IPS DF 6.9 (cell line): ENCODE measurements at regions not wholly inside any gene's neighbourhood (a gene's known extent, or its start where the extent isn't known, plus 50 kb on each side); places are given as distances from the start of the nearest gene placed in this dataset.
"Not testable (repeated sequence)": the region's sequence is repeated elsewhere in the genome, so short reads cannot be mapped to it uniquely, and the experiment has no call there.

ENCODE experiments used
- DNase-seq: peaks from one replicate; pipeline ENCODE4 v3.0.0-alpha.2; 2013; ENCODE audit warnings: low read depth, low spot score
- H3K27ac ChIP-seq: one replicate; pipeline ENCODE4 v1.5.1; 2013; ENCODE audit warnings: low read length, control low read depth
- H3K27me3 ChIP-seq: 2 replicates; pipeline ENCODE4 v1.6.1; 2013; ENCODE audit warnings: mild to moderate bottlenecking, low read length; ENCODE audit not compliant: control insufficient read depth, insufficient read depth
- H3K36me3 ChIP-seq: 2 replicates; pipeline ENCODE4 v1.6.1; 2013; ENCODE audit warnings: low read length; ENCODE audit not compliant: control insufficient read depth, insufficient read depth
- H3K4me1 ChIP-seq: 2 replicates; pipeline ENCODE4 v1.6.1; 2013; ENCODE audit warnings: low read length; ENCODE audit not compliant: control insufficient read depth, insufficient read depth
- H3K4me3 ChIP-seq: 2 replicates; pipeline ENCODE4 v1.5.1; 2013; ENCODE audit warnings: mild to moderate bottlenecking, low read length
- H3K9me3 ChIP-seq: 2 replicates; pipeline ENCODE4 v1.6.1; 2013; ENCODE audit warnings: low read length, inconsistent platforms; ENCODE audit not compliant: control insufficient read depth, insufficient read depth
- WGBS: extraction: QIAGEN DNeasy Blood & Tissue Kit; methylation state at CpG from one replicate; pipeline ENCODE4 v1.1.7; 2013; ENCODE audit warnings: mixed read lengths, missing lambda C conversion rate; ENCODE audit not compliant: insufficient read length, insufficient coverage; 5-methylcytosine and 5-hydroxymethylcytosine counted together

- H3K36me3 ChIP-seq, result no peaks in the 10 kb centered on the region
- no peak overlapping the region for H3K4me3 ChIP-seq
- no peaks in the 10 kb centered on the region for H3K9me3 ChIP-seq
- WGBS, result no CpG with 5 or more reads among the region's 2 CpGs
- no peaks in the 10 kb centered on the region for H3K4me1 ChIP-seq
- no peak for DNase-seq
- H3K27ac ChIP-seq, result no peak overlapping the region
- H3K27me3 ChIP-seq, result no peaks in the 10 kb centered on the region
Measured at GRCh38 chr18:1037776-1038175, 133.1 kb downstream of the ADCYAP1 start.

- WGBS, result no CpG with 5 or more reads among the region's 7 CpGs
- no peak for DNase-seq
Measured at GRCh38 chr18:1039421-1039820, 134.8 kb downstream of the ADCYAP1 start.

GRCh38 chr18:1043039-1043438, 138.4 kb downstream of the ADCYAP1 start:
- no CpG with 5 or more reads among the region's 2 CpGs for WGBS
- H3K36me3 ChIP-seq, H3K27ac ChIP-seq, DNase-seq, H3K27me3 ChIP-seq, H3K9me3 ChIP-seq, H3K4me1 ChIP-seq, H3K4me3 ChIP-seq: not testable (repeated sequence)

More at GRCh38 chr18:1039421-1039820, 134.8 kb downstream of the ADCYAP1 start:
- H3K4me3 ChIP-seq, result no peak overlapping the region
- H3K27me3 ChIP-seq, result no peaks in the 10 kb centered on the region
- no peaks in the 10 kb centered on the region for H3K9me3 ChIP-seq
- H3K27ac ChIP-seq, result no peak overlapping the region
- no peaks in the 10 kb centered on the region for H3K4me1 ChIP-seq
- no peaks in the 10 kb centered on the region for H3K36me3 ChIP-seq

GRCh38 chr18:1045658-1046057, 141.0 kb downstream of the ADCYAP1 start:
- H3K27me3 ChIP-seq, result no peaks in the 10 kb centered on the region

GRCh38 chr18:1047406-1047805, 142.7 kb downstream of the ADCYAP1 start:
- no CpG with 5 or more reads among the region's 5 CpGs for WGBS
- no peaks in the 10 kb centered on the region for H3K27me3 ChIP-seq
- no peaks in the 10 kb centered on the region for H3K36me3 ChIP-seq

More at GRCh38 chr18:1045658-1046057, 141.0 kb downstream of the ADCYAP1 start:
- no peak for DNase-seq
- no peak overlapping the region for H3K27ac ChIP-seq
- H3K4me1 ChIP-seq, result no peaks in the 10 kb centered on the region
- H3K4me3 ChIP-seq, result no peak overlapping the region
- H3K36me3 ChIP-seq, result no peaks in the 10 kb centered on the region
- WGBS, result 100% methylated on average over 1 of the region's 4 CpGs
- no peaks in the 10 kb centered on the region for H3K9me3 ChIP-seq

GRCh38 chr18:1048032-1048431, 143.4 kb downstream of the ADCYAP1 start:
- H3K27me3 ChIP-seq, result no peaks in the 10 kb centered on the region
- WGBS, result no CpG with 5 or more reads among the region's 4 CpGs
- H3K9me3 ChIP-seq, result no peaks in the 10 kb centered on the region
- H3K4me3 ChIP-seq, result no peak overlapping the region
- H3K4me1 ChIP-seq, result no peaks in the 10 kb centered on the region
- DNase-seq, result no peak
- no peak overlapping the region for H3K27ac ChIP-seq
- H3K36me3 ChIP-seq, result no peaks in the 10 kb centered on the region

More at GRCh38 chr18:1047406-1047805, 142.7 kb downstream of the ADCYAP1 start:
- Histone ChIP-seq H3K27ac (no peak overlapping the region), H3K4me1 (no peaks in the 10 kb centered on the region), H3K9me3 (no peaks in the 10 kb centered on the region), H3K4me3 (no peak overlapping the region)
- DNase-seq, result no peak

- no peak overlapping the region for H3K4me3 ChIP-seq
- DNase-seq, result no peak
- H3K9me3 ChIP-seq, result no peaks in the 10 kb centered on the region
- no peaks in the 10 kb centered on the region for H3K36me3 ChIP-seq
- no peak overlapping the region for H3K27ac ChIP-seq
- no CpG with 5 or more reads among the region's 1 CpG for WGBS
- no peaks in the 10 kb centered on the region for H3K27me3 ChIP-seq
- no peaks in the 10 kb centered on the region for H3K4me1 ChIP-seq
Measured at GRCh38 chr18:1049173-1049572, 144.5 kb downstream of the ADCYAP1 start.

GRCh38 chr18:1050012-1050657, 145.5 kb downstream of the ADCYAP1 start:
- DNase-seq, result no peak
- no CpG with 5 or more reads among the region's 3 CpGs for WGBS

GRCh38 chr18:1052301-1052700, 147.6 kb downstream of the ADCYAP1 start:
- H3K27me3 ChIP-seq, result no peaks in the 10 kb centered on the region

More at GRCh38 chr18:1050012-1050657, 145.5 kb downstream of the ADCYAP1 start:
- Histone ChIP-seq H3K9me3 (no peaks in the 10 kb centered on the region), H3K27me3 (no peaks in the 10 kb centered on the region), H3K36me3 (no peaks in the 10 kb centered on the region), H3K4me3 (no peak overlapping the region), H3K4me1 (no peaks in the 10 kb centered on the region), H3K27ac (no peak overlapping the region)

GRCh38 chr18:1053331-1054315, 149.0 kb downstream of the ADCYAP1 start:
- Histone ChIP-seq H3K4me1 (no peaks in the 10 kb centered on the region), H3K27me3 (no peaks in the 10 kb centered on the region), H3K36me3 (no peaks in the 10 kb centered on the region), H3K4me3 (no peak overlapping the region), H3K9me3 (no peaks in the 10 kb centered on the region), H3K27ac (no peak overlapping the region)
- no CpG with 5 or more reads among the region's 5 CpGs for WGBS
- DNase-seq, result no peak

More at GRCh38 chr18:1052301-1052700, 147.6 kb downstream of the ADCYAP1 start:
- no peak overlapping the region for H3K4me3 ChIP-seq
- no peaks in the 10 kb centered on the region for H3K9me3 ChIP-seq
- H3K4me1 ChIP-seq, result no peaks in the 10 kb centered on the region
- DNase-seq, result no peak
- H3K27ac ChIP-seq, result no peak overlapping the region
- no peaks in the 10 kb centered on the region for H3K36me3 ChIP-seq
